PC-3 (cell line): ENCODE measurements at regions not wholly inside any gene's neighbourhood (a gene's known extent, or its start where the extent isn't known, plus 50 kb on each side); places are given as distances from the start of the nearest gene placed in this dataset.

Experiments
- CTCF ChIP-seq: fragments of 300-600 bp; sonication (generic); conservative IDR thresholded peaks from 2 replicates; pipeline ENCODE4 v1.5.1; 2017; ENCODE audit warnings: antibody characterized with exemption, low read depth, mild to moderate bottlenecking, low read length
- EZH2 ChIP-seq: fragments of 300-600 bp; sonication (generic); IDR thresholded peaks from one replicate; pipeline ENCODE4 v1.6.1; 2017; ENCODE audit warnings: antibody characterized with exemption, mild to moderate bottlenecking, low read length; ENCODE audit not compliant: unreplicated experiment

GRCh38 chr12:83250866-83251265, 564.2 kb downstream of the TMTC2 start:
- TF ChIP-seq CTCF (no peak), EZH2 (no peak)
